ENCODE measurements at regions not wholly inside any gene's neighbourhood (a gene's known extent, or its start where the extent isn't known, plus 50 kb on each side); places are given as distances from the start of the nearest gene placed in this dataset.

- DNase-seq (ENCODE audit: low spot score) = no peak
Observed at GRCh38 chr4:61024610-61025009, 175.5 kb upstream of the ADGRL3 start.

- no peak for DNase-seq (ENCODE audit: low spot score)
Observed at GRCh38 chr4:61027939-61028338, 172.2 kb upstream of the ADGRL3 start.

GRCh38 chr4:61036071-61036684 lies 163.9 kb upstream of the ADGRL3 start:
- DNase-seq (ENCODE audit: low spot score) = no peak

- DNase-seq (ENCODE audit: low spot score) = no peak
Observed at GRCh38 chr4:61041527-61041926, 158.6 kb upstream of the ADGRL3 start.

- no peak for DNase-seq (ENCODE audit: low spot score)
Observed at GRCh38 chr4:61044837-61045236, 155.3 kb upstream of the ADGRL3 start.

GRCh38 chr4:61049018-61049417 lies 151.1 kb upstream of the ADGRL3 start:
- DNase-seq (ENCODE audit: low spot score) = no peak

- no peak for DNase-seq (ENCODE audit: low spot score)
Observed at GRCh38 chr4:61067381-61067780, 132.7 kb upstream of the ADGRL3 start.

GRCh38 chr4:61068060-61068459 lies 132.1 kb upstream of the ADGRL3 start:
- DNase-seq (ENCODE audit: low spot score) = no peak

GRCh38 chr4:61068745-61069144 lies 131.4 kb upstream of the ADGRL3 start:
- no peak for DNase-seq (ENCODE audit: low spot score)

- DNase-seq (ENCODE audit: low spot score) = no peak
Observed at GRCh38 chr4:61070269-61070668, 129.9 kb upstream of the ADGRL3 start.

- DNase-seq (ENCODE audit: low spot score) = no peak
Observed at GRCh38 chr4:61079427-61079826, 120.7 kb upstream of the ADGRL3 start.

GRCh38 chr4:61079976-61080375 lies 120.2 kb upstream of the ADGRL3 start:
- no peak for DNase-seq (ENCODE audit: low spot score)

GRCh38 chr4:61085534-61085933 lies 114.6 kb upstream of the ADGRL3 start:
- no peak for DNase-seq (ENCODE audit: low spot score)

- no peak for DNase-seq (ENCODE audit: low spot score)
Observed at GRCh38 chr4:61086357-61086756, 113.8 kb upstream of the ADGRL3 start.

GRCh38 chr4:61086979-61087378 lies 113.1 kb upstream of the ADGRL3 start:
- DNase-seq (ENCODE audit: low spot score) = no peak

GRCh38 chr4:61094854-61095598 lies 105.1 kb upstream of the ADGRL3 start:
- no peak for DNase-seq (ENCODE audit: low spot score)

GRCh38 chr4:61128682-61129081 lies 71.4 kb upstream of the ADGRL3 start:
- no peak for DNase-seq (ENCODE audit: low spot score)

GRCh38 chr4:61129971-61130370 lies 70.2 kb upstream of the ADGRL3 start:
- no peak for DNase-seq (ENCODE audit: low spot score)

GRCh38 chr4:61143461-61143860 lies 56.7 kb upstream of the ADGRL3 start:
- no peak for DNase-seq (ENCODE audit: low spot score)

- DNase-seq (ENCODE audit: low spot score) = no peak
Observed at GRCh38 chr4:61149278-61149677, 50.8 kb upstream of the ADGRL3 start.

Measured in LoVo (cell line).